H9 (cell line): ENCODE measurements at regions not wholly inside any gene's neighbourhood (a gene's known extent, or its start where the extent isn't known, plus 50 kb on each side); places are given as distances from the start of the nearest gene placed in this dataset.

Source experiments
- DNase-seq: peaks from one replicate; pipeline ENCODE4 v3.0.0-alpha.2; 2017
- H2AFZ ChIP-seq: one replicate; pipeline ENCODE4 v1.6.1; 2013; ENCODE audit warnings: mild to moderate bottlenecking, low read length, control low read depth, moderate library complexity
- H2AK5ac ChIP-seq: 2 replicates; pipeline ENCODE4 v1.6.1; 2013; ENCODE audit warnings: low read length, control low read depth, mixed read lengths; ENCODE audit not compliant: insufficient read length
- H2BK120ac ChIP-seq: one replicate; pipeline ENCODE4 v1.6.1; 2013; ENCODE audit warnings: low read depth, mild to moderate bottlenecking, low read length, control low read depth, inconsistent platforms; ENCODE audit not compliant: poor library complexity, severe bottlenecking
- H2BK12ac ChIP-seq: 2 replicates; pipeline ENCODE4 v1.6.1; 2013; ENCODE audit warnings: low read length, control low read depth, mixed read lengths, low read depth; ENCODE audit not compliant: insufficient read length
- H2BK15ac ChIP-seq: 2 replicates; pipeline ENCODE4 v1.6.1; 2013; ENCODE audit warnings: low read depth, low read length, control low read depth
- H2BK20ac ChIP-seq: one replicate; pipeline ENCODE4 v1.6.1; 2013; ENCODE audit warnings: low read depth, mild to moderate bottlenecking, low read length, control low read depth, inconsistent platforms; ENCODE audit not compliant: poor library complexity, severe bottlenecking
- H2BK5ac ChIP-seq: 2 replicates; pipeline ENCODE4 v1.6.1; 2013; ENCODE audit warnings: low read length, control low read depth, mixed read lengths; ENCODE audit not compliant: insufficient read length
- H3K14ac ChIP-seq: 2 replicates; pipeline ENCODE4 v1.6.1; 2013; ENCODE audit warnings: low read length, control low read depth; ENCODE audit not compliant: insufficient read depth
- H3K18ac ChIP-seq: 2 replicates; pipeline ENCODE4 v1.6.1; 2013; ENCODE audit warnings: low read depth, mild to moderate bottlenecking, mixed read lengths, low read length, control low read depth; ENCODE audit not compliant: insufficient read length
- H3K23ac ChIP-seq: 2 replicates; pipeline ENCODE4 v1.6.1; 2013; ENCODE audit warnings: low read length, control low read depth, mixed read lengths, low read depth; ENCODE audit not compliant: insufficient read length
- H3K23me2 ChIP-seq: 2 replicates; pipeline ENCODE4 v1.6.1; 2013; ENCODE audit warnings: low read depth, mild to moderate bottlenecking, mixed read lengths, low read length, control low read depth; ENCODE audit not compliant: insufficient read length, poor library complexity, severe bottlenecking
- H3K27ac ChIP-seq: 2 replicates; pipeline ENCODE4 v1.5.1; 2013; ENCODE audit warnings: low read length, control low read depth, mixed read lengths, low read depth; ENCODE audit not compliant: insufficient read length
- H3K27me3 ChIP-seq: 2 replicates; pipeline ENCODE4 v1.6.1; 2013; ENCODE audit warnings: low read length, control low read depth, inconsistent platforms; ENCODE audit not compliant: insufficient read depth
- H3K4ac ChIP-seq: 2 replicates; pipeline ENCODE4 v1.6.1; 2013; ENCODE audit warnings: low read depth, mild to moderate bottlenecking, control low read depth, inconsistent platforms, low read length, moderate library complexity
- H3K4me1 ChIP-seq: 2 replicates; pipeline ENCODE4 v1.6.1; 2013; ENCODE audit warnings: low read length, control low read depth, inconsistent platforms; ENCODE audit not compliant: insufficient read depth
- H3K4me2 ChIP-seq: 2 replicates; pipeline ENCODE4 v1.6.1; 2013; ENCODE audit warnings: low read length, control low read depth, mixed read lengths; ENCODE audit not compliant: insufficient read length, insufficient read depth
- H3K56ac ChIP-seq: 2 replicates; pipeline ENCODE4 v1.6.1; 2013; ENCODE audit warnings: low read depth, mild to moderate bottlenecking, mixed read lengths, low read length, control low read depth; ENCODE audit not compliant: insufficient read length
- H3K79me1 ChIP-seq: 2 replicates; pipeline ENCODE4 v1.6.1; 2013; ENCODE audit warnings: low read depth, mild to moderate bottlenecking, moderate library complexity, low read length, control low read depth, inconsistent platforms; ENCODE audit not compliant: insufficient read depth, poor library complexity, severe bottlenecking
- H3K79me2 ChIP-seq: 2 replicates; pipeline ENCODE4 v1.6.1; 2013; ENCODE audit warnings: low read length, control low read depth, inconsistent platforms; ENCODE audit not compliant: insufficient read depth
- H3K9ac ChIP-seq: 2 replicates; pipeline ENCODE4 v1.6.1; 2013; ENCODE audit warnings: low read length, control low read depth, mixed read lengths; ENCODE audit not compliant: insufficient read length; ENCODE audit errors: extremely low read depth
- H3K9me3 ChIP-seq: one replicate; pipeline ENCODE4 v1.6.1; 2013; ENCODE audit warnings: low read depth, low read length, inconsistent platforms; ENCODE audit not compliant: control insufficient read depth
- H3T11ph ChIP-seq: one replicate; pipeline ENCODE4 v1.6.1; 2013; ENCODE audit warnings: mild to moderate bottlenecking, low read length, control low read depth, inconsistent platforms
- H4K20me1 ChIP-seq: one replicate; pipeline ENCODE4 v1.6.1; 2013; ENCODE audit not compliant: control insufficient read depth, insufficient read length, insufficient read depth
- H4K5ac ChIP-seq: 2 replicates; pipeline ENCODE4 v1.6.1; 2013; ENCODE audit warnings: low read depth, mild to moderate bottlenecking, mixed read lengths, low read length, control low read depth; ENCODE audit not compliant: insufficient read length
- H4K8ac ChIP-seq: replicated peaks from 2 replicates; pipeline ENCODE4 v1.6.1; 2013; ENCODE audit warnings: low read length, control low read depth, mixed read lengths, low read depth; ENCODE audit not compliant: insufficient read length
- H4K91ac ChIP-seq: 2 replicates; pipeline ENCODE4 v1.6.1; 2013; ENCODE audit warnings: low read depth, mild to moderate bottlenecking, moderate library complexity, mixed read lengths, low read length, control low read depth; ENCODE audit not compliant: insufficient read length
- H3K27ac Mint-ChIP-seq, 3 experiments: 2 replicates in 2 of 3; 3 replicates in 1 of 3; pipeline ENCODE4 v1.8.0; 2020 to 2021; ENCODE audit warnings: mixed read lengths in 3 of 3, mild to moderate bottlenecking in 1 of 3, moderate library complexity in 1 of 3
- H3K27me3 Mint-ChIP-seq: 2 replicates; pipeline ENCODE4 v1.8.0; 2021; ENCODE audit warnings: low read depth, mild to moderate bottlenecking, moderate library complexity, mixed read lengths
- H3K36me3 Mint-ChIP-seq, 3 experiments: 2 replicates in 2 of 3; 3 replicates in 1 of 3; pipeline ENCODE4 v1.8.0; 2020 to 2021; ENCODE audit warnings: low read depth in 3 of 3, mixed read lengths in 3 of 3; ENCODE audit not compliant: insufficient read depth in 1 of 3
- H3K4me1 Mint-ChIP-seq, 2 experiments: 2 replicates each; pipeline ENCODE4 v1.8.0; 2020; ENCODE audit warnings: mixed read lengths in 2 of 2
- H3K4me3 Mint-ChIP-seq, 2 experiments: 2 replicates in 1 of 2; 3 replicates in 1 of 2; pipeline ENCODE4 v1.8.0; 2020 to 2021; ENCODE audit warnings: mild to moderate bottlenecking in 2 of 2, mixed read lengths in 2 of 2, moderate library complexity in 1 of 2
- H3K9me3 Mint-ChIP-seq, 2 experiments: 2 replicates in 1 of 2; 3 replicates in 1 of 2; pipeline ENCODE4 v1.8.0; 2020; ENCODE audit warnings: mild to moderate bottlenecking in 2 of 2, mixed read lengths in 2 of 2, moderate library complexity in 1 of 2
- CTCF ChIP-seq: fragments of 200-600 bp; sonication (generic); conservative IDR thresholded peaks from 3 replicates; pipeline ENCODE4 v1.8.0; 2021; ENCODE audit warnings: antibody characterized with exemption, mild to moderate bottlenecking

GRCh38 chr3:94395851-94396250 lies 333.0 kb downstream of the NSUN3 start:
- no peak overlapping the region for H3K18ac ChIP-seq
- no peak overlapping the region for H2BK120ac ChIP-seq
- H2BK12ac ChIP-seq: no peak overlapping the region
- H2BK20ac ChIP-seq: no peak overlapping the region
- no peak for TF ChIP-seq CTCF
- no peak overlapping the region for H4K5ac ChIP-seq
- no peak overlapping the region for H4K8ac ChIP-seq
- H3K14ac ChIP-seq: no peak overlapping the region
- H3T11ph ChIP-seq: no peak overlapping the region
- no peaks in the 10 kb centered on the region for H3K27me3 ChIP-seq
- no peak overlapping the region for H3K9ac ChIP-seq
- no peak overlapping the region for H3K27ac ChIP-seq
- Mint-ChIP-seq H3K9me3 (no peaks in the 10 kb centered on the region; a peak in 1 of 5 replicates), H3K27ac (no peak overlapping the region), H3K4me3 (no peak overlapping the region), H3K4me1 (0 out of 4 replicates have a peak, but pooled peaks cover 0 to 1% of the 10 kb centered on the region in 2 experiments), H3K36me3 (no peaks in the 10 kb centered on the region), H3K27me3 (no peaks in the 10 kb centered on the region)
- no peaks in the 10 kb centered on the region for H3K23me2 ChIP-seq
- H3K79me1 ChIP-seq: no peaks in the 10 kb centered on the region
- no peak overlapping the region for H2AK5ac ChIP-seq
- H2BK5ac ChIP-seq: no peak overlapping the region
- H3K9me3 ChIP-seq: no peaks in the 10 kb centered on the region
- DNase-seq: no peak
- H2BK15ac ChIP-seq: no peak overlapping the region
- no peak overlapping the region for H4K91ac ChIP-seq
- H2AFZ ChIP-seq: no peak overlapping the region
- H3K56ac ChIP-seq: no peak overlapping the region
- H3K23ac ChIP-seq: no peak overlapping the region
- H3K79me2 ChIP-seq: no peaks in the 10 kb centered on the region
- H4K20me1 ChIP-seq: no peaks in the 10 kb centered on the region
- no peak overlapping the region for H3K4me2 ChIP-seq
- H3K4me1 ChIP-seq: no peaks in the 10 kb centered on the region
- no peak overlapping the region for H3K4ac ChIP-seq
